Endothelial cell of umbilical vein (primary cell): ENCODE measurements at regions not wholly inside any gene's neighbourhood (a gene's known extent, or its start where the extent isn't known, plus 50 kb on each side); places are given as distances from the start of the nearest gene placed in this dataset.

ENCODE experiments used
- CTCF ChIP-seq, 2 donors: IDR thresholded peaks; 1 replicate in 1 of 2; 2 replicates in 1 of 2; pipeline ENCODE4 v1.5.1; 2011; ENCODE audit warnings: low read length in 2 of 2, mild to moderate bottlenecking in 2 of 2, moderate library complexity in 2 of 2, control low read depth in 1 of 2, inconsistent platforms in 1 of 2, low read depth in 1 of 2; ENCODE audit not compliant: insufficient read depth in 1 of 2; ENCODE audit errors: extremely low read depth in 1 of 2
- EZH2 ChIP-seq: IDR thresholded peaks from 2 replicates; pipeline ENCODE4 v1.6.1; 2012; ENCODE audit warnings: borderline replicate concordance, low read depth, mild to moderate bottlenecking, moderate library complexity, low read length, inconsistent platforms; ENCODE audit not compliant: severe bottlenecking
- FOS ChIP-seq: IDR thresholded peaks from 2 replicates; pipeline ENCODE4 v1.6.1; 2011; ENCODE audit warnings: mild to moderate bottlenecking, low read length, moderate library complexity, borderline replicate concordance; ENCODE audit not compliant: insufficient read depth
- GATA2 ChIP-seq: IDR thresholded peaks from 2 replicates; pipeline ENCODE4 v1.7.0; 2011; ENCODE audit warnings: low read depth, mild to moderate bottlenecking, moderate library complexity, mixed read lengths, low read length; ENCODE audit not compliant: insufficient read length, insufficient read depth
- JUN ChIP-seq: IDR thresholded peaks from 2 replicates; pipeline ENCODE4 v1.6.1; 2011; ENCODE audit warnings: borderline replicate concordance, low read depth; ENCODE audit not compliant: insufficient read length, insufficient read depth
- MYC ChIP-seq: IDR thresholded peaks from one replicate; pipeline ENCODE4 v1.6.1; 2011; ENCODE audit warnings: mild to moderate bottlenecking, low read depth, low read length
- POLR2A ChIP-seq: IDR thresholded peaks from 2 replicates; pipeline ENCODE4 v1.6.1; 2012; ENCODE audit warnings: low read depth, mild to moderate bottlenecking, control low read depth, low read length
- POLR2AphosphoS5 ChIP-seq: IDR thresholded peaks from 2 replicates; pipeline ENCODE4 v1.6.1; 2012; ENCODE audit warnings: low read depth, mild to moderate bottlenecking, control low read depth, low read length, moderate library complexity; ENCODE audit not compliant: insufficient read depth
- TF ChIP-seq, protein P1 (sequence below): IDR thresholded peaks from 2 replicates; pipeline ENCODE4 v1.6.1; 2011; ENCODE audit not compliant: insufficient read depth, insufficient read length

GRCh38 chr2:125837128-125837527 lies 818.8 kb upstream of the GYPC start:
- TF ChIP-seq CTCF (IDR thresholded peaks at IDR 0.05; ENCODE audit: extremely low read depth in 1 of 2, insufficient read depth in 1 of 2, low read depth in 1 of 2, low read length in 2 of 2) (no peak), POLR2AphosphoS5 (no peak), EZH2 (no peak), POLR2A (no peak), JUN (no peak), MYC (no peak), FOS (no peak), GATA2 (no peak)
- TF ChIP-seq, protein P1, sequence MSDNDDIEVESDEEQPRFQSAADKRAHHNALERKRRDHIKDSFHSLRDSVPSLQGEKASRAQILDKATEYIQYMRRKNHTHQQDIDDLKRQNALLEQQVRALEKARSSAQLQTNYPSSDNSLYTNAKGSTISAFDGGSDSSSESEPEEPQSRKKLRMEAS = no peak
